GM21723 (cell line): ENCODE measurements at regions not wholly inside any gene's neighbourhood (a gene's known extent, or its start where the extent isn't known, plus 50 kb on each side); places are given as distances from the start of the nearest gene placed in this dataset.

Experiments
- ATAC-seq: cut with Tn5 transposase; IDR thresholded peaks from one replicate; pipeline ENCODE4 v1.9.1; 2021; ENCODE audit warnings: mild to moderate bottlenecking, moderate library complexity; ENCODE audit not compliant: unreplicated experiment

DNA sequence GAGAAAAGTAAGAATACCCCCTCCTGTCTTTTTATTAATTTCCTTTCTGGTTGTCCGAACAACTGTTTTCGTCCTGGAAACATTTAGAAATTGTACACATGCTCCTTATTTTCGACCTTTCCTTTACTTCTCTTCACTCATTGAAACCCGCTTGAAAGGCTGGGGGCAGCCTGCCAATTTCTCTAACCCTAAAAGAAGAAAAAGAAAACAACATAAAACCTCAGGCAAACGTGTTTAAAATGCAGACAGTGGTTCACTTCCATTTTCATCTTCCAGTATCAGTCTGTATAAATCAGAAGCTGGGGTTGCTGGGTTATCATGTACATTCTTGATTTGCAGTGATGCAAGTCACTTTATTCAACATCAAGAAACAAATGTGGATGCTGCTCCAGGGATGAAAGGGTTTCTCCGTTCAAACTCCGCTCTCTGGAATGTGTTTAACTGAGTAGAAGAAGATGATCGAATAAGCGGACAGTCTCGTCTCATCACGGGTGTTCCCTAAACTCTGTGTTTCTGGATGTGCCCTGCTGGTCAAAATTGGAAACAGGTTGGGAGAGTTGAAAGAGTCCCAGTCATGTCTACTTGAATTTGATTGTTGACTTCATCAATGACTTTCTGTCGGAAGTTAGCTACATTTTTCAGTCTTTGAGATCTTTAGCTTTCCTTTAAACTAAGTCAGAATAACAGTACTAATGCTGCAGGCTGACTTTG lies 1042.2 kb downstream of the BCL11B start:
- ATAC-seq = no peak

DNA sequence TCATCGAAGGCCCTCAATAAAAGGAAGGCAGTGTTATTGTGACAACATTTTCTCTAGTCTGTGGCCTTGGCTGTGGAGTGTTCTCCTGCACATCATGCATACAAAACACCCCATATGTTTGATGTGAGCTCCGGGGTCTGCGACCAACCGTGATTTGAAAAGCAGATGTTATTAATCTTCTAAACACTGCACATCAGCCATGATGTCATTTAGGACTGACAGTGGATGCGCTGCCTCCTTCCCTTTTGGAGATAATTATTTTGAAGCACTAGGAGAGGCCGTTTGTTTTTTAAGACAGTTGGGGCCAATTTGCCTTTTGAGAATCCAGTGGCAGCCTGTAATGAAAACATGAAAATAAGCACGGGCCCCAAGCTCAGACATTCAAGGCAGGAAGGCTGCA lies 1041.6 kb downstream of the BCL11B start:
- no peak for ATAC-seq

DNA sequence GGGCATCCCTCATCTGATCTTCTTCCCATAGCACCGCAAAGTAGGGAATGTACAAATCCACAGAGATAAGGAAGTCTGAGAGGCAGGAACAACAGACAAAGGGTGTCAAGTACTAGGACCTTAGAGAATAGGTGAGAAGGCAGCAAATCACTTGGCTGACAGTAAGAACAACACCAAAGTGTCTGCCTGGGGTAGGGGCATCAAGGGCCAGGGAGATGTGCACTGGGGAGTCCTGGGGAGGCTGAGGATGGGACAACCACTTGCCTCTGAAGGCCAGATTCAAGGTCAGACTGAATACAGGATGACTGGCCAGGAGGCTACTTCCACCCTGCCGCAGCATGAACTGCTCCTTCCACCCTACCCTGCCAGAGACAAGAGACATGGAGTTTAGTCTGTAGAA lies 1040.8 kb downstream of the BCL11B start:
- no peak for ATAC-seq

DNA sequence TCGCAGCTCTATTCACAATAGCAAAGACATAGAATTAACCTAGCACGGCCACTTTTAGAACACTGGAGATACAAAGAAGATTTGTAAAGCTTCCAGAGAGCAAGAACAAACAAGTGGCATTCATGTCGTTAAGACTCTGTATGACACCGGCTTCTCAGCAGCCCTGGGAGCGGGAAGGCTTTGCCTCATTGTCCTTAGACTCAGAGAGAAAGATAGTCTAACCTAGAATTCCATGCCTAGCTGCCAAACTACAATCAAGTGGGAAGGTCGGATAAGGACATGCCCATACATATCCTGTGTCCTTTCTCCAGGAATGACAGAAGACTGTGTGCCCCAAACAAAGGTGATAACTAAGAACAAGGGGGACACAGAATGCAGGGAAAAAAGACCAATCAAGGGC lies 1038.3 kb downstream of the BCL11B start:
- ATAC-seq = no peak

DNA sequence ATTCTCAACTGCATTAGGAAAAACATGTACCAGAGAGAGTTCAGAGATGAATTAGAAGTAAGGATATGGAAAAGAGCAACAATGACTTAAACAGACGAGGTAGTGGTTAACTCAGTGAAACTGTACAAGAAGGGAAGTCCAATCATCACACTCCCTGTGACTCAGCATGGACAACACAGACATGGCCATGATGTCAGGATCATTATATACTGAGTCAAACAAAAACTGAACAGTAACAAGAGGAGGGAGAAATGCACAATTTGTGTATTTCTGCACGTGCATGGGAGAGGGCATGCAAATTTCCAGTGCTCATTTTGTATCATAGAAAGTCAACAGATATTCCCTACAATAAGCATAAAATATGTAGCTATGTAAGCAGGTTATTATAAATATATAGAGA lies 1037.8 kb downstream of the BCL11B start:
- ATAC-seq = no peak

DNA sequence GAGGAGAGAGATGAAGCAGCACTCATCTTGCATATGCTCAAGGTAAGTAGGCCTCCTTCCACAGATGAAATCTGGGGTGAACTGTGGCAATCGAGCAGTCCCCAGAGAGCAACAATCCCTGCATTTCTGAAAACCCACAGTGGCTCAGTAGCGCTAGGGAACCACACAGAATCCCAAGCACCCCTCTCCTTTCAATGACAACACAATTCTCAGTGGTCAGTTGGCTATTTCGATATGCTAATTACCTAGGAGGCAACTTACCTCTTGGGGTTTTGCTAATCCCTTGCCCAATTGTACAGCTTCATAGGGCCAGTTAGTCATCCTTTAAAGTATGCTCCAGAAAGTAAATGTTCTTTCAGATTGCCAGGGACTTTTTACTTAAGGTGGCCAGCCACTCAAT lies 1035.7 kb downstream of the BCL11B start:
- ATAC-seq = no peak

DNA sequence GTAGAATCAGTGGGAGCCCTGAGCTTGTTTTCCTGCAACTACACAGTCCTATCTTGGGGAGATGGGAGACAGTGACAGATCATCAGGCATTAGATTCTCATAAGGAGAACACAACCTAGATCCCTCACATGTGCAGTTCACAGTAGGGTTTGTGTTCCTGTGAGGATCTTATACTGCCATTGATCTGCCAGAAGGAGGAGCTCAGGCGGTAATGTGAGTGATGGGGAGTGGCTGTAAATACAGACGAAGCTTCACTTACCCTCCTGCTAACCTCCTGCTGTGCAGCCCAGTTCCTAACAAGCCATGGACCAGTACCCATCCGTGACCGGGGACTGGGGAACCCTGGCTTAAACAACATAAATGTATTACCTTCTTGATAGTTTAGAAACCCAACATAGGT lies 1034.1 kb downstream of the BCL11B start:
- no peak for ATAC-seq

DNA sequence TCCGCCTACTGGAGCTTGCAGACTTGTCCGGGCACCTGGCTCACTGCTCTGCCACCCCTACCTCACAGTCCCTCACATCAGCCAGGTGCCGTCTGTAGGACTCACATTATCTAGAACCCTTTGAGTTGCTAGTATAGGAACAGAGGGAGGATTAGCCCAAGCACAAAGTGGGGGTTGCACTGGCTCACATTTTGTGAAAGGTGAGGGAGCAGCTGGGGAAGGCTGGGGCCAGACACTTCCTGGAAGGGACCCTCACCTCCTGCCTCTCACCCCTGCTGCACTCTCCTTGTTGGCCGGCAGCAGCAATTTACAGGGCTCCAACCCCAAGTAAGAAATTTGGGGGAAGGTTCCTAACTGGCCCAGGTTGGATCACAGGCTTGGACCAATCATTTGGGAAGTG lies 1031.6 kb downstream of the BCL11B start:
- no peak for ATAC-seq

DNA sequence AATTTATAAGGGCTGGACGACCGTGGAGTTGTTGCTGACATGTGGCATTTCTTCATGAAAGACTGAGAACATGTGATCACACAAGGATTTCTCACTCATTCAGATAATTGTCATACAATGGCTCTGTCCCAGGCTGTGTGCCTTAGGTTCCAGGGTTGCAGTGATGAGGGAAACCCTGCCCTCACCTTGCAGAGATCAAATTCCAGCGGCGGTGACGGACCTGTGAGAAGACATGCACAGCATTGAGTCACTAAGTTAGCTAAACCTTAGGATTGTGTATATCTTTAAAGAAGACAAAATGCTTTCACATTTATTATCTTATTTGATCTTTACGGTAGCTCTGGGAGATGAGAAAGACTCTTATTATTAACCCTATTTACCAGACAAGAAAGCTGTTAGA lies 1029.1 kb downstream of the BCL11B start:
- ATAC-seq = no peak

DNA sequence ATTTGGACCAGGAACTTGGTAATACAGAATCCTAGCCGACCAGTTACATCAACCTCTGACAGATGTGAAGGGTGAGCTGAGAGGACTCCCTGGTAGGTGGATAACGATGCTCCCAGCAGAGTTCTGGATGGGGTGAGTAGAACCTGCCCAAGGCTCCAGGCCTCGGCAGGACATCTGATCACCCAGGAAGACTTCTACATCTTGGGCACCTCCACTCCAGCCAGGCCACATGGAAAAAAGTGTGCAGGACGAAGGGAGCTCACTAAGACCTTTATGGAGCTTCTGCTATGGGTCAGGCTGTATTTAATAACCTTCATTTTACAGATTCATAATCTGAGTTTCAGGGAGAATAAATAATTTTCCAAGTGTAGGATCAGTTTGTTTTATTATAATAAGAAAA lies 1028.7 kb downstream of the BCL11B start:
- no peak for ATAC-seq

DNA sequence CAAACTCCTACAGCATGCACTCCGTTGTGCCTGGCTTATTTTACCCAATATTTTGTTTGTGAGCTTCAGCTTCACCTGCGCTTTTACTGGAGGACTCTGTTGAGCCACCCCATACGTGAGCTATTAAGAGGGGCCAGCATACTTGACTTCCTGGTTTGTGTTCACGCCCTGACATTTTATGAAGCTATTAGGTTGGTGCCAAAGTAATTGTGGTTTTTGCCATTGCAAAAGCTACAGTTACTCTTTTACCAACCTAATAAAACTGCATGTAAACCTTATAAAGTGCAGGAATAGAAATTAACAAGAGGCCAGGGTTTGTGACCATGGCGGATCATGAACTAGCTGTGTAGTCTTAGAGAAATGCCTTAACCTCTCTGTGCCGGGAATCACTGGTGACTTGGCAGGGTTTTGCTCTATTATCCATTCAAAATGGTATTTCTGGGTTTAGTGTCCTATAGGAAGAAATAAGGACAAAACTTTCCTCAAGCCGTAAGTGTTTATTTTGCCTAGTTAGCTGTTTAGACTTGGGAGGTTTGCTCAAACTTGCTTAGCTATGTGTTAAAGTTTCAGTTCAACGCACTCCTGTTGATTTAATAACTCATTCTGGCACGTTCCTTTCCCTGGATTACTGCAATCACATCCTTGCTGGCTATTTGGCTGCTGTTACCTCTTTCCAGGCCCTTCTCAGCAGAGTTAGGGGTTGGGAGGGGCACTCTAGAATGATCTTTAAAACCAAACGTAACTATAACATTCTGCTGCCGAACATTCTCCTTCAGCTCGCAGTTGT lies 1027.6 kb downstream of the BCL11B start:
- no peak for ATAC-seq

DNA sequence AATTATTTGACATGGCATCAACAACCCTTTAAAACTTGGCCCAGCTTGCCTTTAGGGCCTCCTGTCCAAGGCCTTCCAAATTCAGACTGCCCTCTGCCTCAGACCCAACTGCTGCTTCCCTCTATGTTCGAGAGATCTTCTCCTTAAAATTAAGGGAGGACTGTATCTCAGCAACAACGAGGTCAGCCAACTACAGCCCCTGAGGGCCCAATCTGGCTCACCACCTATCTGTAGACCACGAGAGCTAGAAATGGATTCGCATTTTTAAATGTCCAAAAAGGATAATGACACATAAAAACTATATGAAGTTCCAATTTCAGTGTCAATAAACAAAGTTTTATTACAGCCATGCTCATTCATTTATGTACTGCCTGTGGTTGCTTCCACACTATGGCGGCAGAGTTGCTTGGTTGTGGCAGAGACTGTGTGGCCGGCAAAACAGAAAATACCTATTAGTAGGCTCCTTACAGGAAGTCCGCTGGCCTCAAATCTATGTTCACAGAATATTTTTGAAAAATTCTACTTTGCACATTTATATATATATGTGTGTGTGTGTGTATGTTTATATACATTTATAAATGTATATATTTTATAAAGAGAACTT lies 1026.9 kb downstream of the BCL11B start:
- no peak for ATAC-seq

DNA sequence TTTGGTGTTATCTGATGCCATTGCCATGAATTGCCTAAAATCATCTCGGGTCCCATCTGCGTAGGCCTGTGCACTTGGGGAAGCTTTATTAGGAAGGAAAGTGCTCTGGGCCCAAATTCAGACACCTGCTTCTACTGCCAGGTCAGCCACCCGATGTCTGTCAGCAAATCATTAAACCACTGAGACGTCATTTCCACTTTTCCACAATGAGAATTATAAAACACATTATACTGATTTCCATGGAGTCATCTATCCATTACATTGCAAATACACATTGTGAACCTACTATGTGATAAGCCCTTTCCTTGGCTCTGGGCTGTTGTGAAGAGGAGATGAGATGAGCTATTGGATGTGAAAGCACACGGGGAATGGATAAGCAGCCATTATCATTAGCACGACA lies 1022.9 kb downstream of the BCL11B start:
- ATAC-seq = no peak

DNA sequence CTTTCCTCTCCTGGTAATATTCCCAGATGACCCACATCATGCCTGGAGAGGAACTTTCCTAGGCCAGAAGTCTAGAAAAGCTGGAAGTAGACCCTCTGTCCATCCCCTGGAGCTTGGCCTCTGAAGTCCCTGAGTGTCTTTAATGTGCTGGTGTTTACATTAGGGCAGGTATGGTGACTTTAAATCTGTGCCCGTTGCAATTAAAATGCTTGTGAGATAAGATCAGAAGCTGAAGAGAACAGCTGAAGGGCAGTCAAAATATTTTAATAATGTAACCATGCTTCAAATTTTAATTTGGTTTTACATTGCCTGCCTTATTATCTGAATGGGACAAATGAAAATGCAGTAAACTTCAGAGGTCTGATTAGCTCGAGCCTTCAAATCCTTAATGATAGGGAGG lies 1022.5 kb downstream of the BCL11B start:
- no peak for ATAC-seq

DNA sequence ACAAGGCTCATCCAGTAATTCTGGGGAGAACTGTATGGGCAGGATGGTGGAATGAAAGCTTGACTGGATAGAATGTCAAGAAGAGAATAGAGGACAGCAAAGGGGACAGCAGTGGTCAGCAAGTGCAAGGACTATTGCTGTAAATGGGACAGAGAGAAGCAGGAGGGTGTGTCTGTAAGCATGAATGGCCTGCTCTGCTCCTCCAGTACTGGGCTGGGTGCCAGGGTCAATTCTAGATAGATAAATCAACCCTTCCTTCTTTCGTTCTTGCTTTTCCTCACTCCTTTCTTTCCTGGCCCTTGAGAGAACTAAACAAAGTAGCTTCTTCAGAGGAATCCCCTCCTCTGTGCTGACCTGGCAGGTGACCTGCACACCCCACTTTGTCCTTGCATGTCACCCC lies 1019.2 kb downstream of the BCL11B start:
- ATAC-seq = no peak

DNA sequence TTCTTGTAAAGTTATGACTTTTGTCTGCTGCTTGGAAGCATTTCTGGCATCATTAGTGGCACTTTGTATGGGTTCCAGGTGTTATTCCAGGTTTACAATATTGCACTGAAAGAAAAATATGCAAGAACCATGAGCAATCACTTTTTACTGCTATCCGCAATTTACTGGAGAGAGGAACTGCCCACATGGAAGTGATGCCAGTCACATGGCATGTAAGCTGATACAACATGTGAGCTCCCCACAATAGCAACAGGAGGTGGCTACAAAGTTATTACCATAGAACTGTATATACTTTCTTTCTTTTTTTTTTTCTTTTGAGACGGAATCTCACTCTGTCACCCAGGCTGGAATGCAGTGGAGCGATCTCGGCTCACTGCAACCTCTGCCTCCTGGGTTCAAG lies 1012.1 kb downstream of the BCL11B start:
- ATAC-seq = no peak

DNA sequence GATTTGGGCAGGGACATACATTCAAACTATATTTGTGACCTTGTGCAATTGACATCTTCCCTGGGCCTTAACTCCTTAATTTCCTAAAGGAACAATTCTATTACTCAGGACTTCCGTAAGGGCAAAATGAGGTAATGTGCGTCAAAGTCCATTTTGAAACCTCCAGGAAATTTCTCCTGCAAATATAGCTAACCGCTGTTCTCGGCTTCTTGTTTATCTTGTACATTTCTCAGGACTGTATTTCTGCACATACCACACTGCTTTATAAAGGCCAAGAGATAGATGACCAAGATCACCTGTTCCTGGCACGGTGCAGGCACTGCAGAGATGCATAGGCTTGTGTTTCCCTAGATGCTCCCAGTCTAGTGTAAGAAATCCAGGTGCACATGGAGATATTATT lies 1009.4 kb downstream of the BCL11B start:
- ATAC-seq = no peak

DNA sequence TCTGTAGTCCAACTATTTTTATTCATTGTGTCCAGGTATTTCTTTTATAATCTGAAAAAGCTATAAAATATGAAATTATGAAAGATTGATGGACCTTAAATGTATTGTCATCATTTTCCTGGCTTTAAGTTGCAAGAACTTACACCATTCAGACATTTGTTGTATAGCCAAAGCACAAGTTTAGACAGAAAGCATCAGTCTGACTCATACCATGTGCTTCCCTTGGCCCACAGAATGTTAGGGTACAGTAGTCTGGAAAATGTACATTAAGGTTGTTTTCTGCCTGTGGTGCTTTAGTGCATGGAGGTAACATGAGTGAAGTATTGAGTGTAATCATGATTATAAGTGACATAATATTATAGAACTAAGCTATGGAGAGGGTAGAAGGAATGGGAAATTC lies 1002.5 kb downstream of the BCL11B start:
- no peak for ATAC-seq

DNA sequence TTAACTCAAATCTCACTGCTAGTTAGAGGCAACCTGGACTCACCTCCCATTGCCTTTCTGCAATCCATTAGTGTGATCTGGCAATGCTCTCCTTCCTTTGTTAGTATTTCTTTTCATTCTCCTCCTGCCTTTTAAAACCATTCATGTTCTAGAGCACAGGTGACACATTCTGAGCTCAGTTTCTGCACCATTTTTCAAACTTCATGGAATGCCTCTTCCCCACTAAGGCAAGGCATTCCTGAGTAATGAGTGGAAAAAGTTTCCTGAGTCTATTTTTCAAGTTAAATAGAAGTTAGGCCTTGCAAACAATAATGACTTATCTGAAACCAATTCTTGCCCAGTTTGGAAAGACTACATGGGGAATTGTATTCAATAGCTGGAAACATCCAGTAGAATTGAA lies 1001.8 kb downstream of the BCL11B start:
- ATAC-seq = no peak

DNA sequence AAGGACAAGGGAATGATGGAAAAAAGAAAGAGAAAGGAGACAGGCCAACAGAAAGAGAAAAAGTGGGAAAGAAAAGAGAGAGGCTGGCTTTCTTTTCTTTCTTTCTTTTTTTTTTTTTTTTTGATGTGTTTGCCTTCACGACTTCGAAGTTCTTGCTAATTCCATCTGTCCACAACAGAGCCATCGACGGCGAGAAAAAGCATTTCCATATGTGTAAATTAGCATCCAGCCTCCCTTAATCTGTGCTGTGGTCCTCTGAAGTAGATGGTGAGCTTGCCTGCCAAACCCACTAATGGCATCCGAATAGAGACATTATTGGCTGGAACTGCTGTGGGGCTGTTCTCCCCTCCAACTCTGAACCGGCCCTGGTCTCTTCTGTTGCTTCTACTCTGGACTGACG lies 997.4 kb downstream of the BCL11B start:
- no peak for ATAC-seq

DNA sequence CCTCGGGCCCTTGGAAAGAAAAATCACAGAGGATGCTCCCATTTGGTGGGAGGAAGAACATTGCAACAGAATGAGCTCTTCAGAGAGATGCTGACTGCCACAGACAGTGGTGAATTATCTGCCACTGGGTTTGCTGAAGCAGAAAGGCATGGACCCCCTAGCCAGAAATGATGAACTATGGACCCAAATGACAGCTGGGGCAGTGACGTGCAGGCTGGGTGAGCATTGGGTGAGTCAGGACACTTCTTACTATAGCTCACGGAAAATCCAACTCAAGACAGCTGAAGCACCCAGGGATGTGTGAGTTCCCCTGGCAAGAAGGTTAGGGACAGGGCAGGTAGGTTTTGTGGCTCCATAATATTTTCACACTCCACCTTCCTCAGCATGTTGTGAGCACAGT lies 993.2 kb downstream of the BCL11B start:
- ATAC-seq = no peak

DNA sequence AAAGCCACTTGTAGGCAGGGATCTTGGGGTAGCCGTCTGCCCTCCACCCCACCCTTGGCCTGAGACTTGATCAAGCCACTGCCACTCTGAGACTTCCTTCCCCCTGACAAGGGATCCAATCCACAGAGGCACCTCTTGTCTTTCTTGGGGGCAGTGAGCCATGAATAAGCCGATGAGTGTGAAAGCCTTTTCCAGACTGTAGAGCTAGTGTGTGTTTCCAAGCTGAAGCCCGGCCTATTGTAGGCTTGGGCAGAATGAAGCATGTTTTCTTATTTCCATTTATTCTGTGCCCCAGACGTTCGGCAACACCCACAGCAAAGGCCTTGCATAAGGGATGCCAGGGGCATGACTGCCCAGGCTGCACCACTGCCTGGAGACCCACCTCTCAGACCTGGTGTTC lies 991.6 kb downstream of the BCL11B start:
- ATAC-seq = no peak
